HCT116 (cell line): ENCODE measurements at regions not wholly inside any gene's neighbourhood (a gene's known extent, or its start where the extent isn't known, plus 50 kb on each side); places are given as distances from the start of the nearest gene placed in this dataset.

Experiments
- ATAC-seq: fragments of 200-7000 bp; cut with Tn5 transposase; 2 replicates; pipeline ENCODE4 v1.9.1; 2020; ENCODE audit warnings: mild to moderate bottlenecking, moderate library complexity
- BruUV-seq: library from RNA; stranded (reverse); fragments of 400-500 nt; replicated peaks from 2 replicates; lab custom pipeline; 2021; lab: Mats Ljungman, UMichigan
- CTCF ChIA-PET: fragments of 300-600 bp; sonication (Branson Sonifier 250); formaldehyde crosslinking; loops from one replicate; lab custom pipeline; 2021; ENCODE audit warnings: antibody characterized with exemption; lab: Charles Lee
- POLR2A ChIA-PET: fragments of 300-600, 350-600 bp; sonication (Branson Sonifier 250); formaldehyde crosslinking; loops from one replicate; lab custom pipeline; 2021; ENCODE audit warnings: antibody characterized with exemption; lab: Charles Lee
- RAD21 ChIA-PET, 2 experiments: fragments of 300-600 bp; sonication (Branson Sonifier 250); formaldehyde crosslinking; loops; one replicate each; lab custom pipeline; 2023; ENCODE audit warnings: low total read pairs in 2 of 2; ENCODE audit not compliant: uncharacterized antibody in 2 of 2, unreplicated experiment in 2 of 2, low non-redundant PET in 1 of 2; lab: Charles Lee
- DNase-seq: peaks from one replicate; pipeline ENCODE4 v3.0.0-alpha.2; 2010; ENCODE audit warnings: low read depth, low spot score
- H2AFZ ChIP-seq: fragments of 200-600 bp; shearing (Covaris generic), sonication (generic); 2 replicates; pipeline ENCODE4 v1.6.1; 2017; ENCODE audit warnings: low read depth, mixed run types, mixed read lengths, antibody characterized with exemption, low read length; ENCODE audit not compliant: poor library complexity, severe bottlenecking
- H3K27ac ChIP-seq: 2 replicates; pipeline ENCODE4 v1.5.1; 2012; ENCODE audit warnings: low read depth, low read length
- H3K27me3 ChIP-seq: fragments of 200-600 bp; sonication (generic); 2 replicates; pipeline ENCODE4 v1.6.1; 2016; ENCODE audit warnings: mixed run types, low read length, mixed read lengths; ENCODE audit not compliant: insufficient read depth
- H3K36me3 ChIP-seq, 2 experiments: fragments of 200-500 bp in 1 of 2; fragments of 200-600 bp in 1 of 2; sonication (Bioruptor generic) in 1 of 2; sonication (generic) in 1 of 2; 2 replicates each; pipeline versions ENCODE4 v1.5.1 to v1.6.1; 2014 to 2016; ENCODE audit warnings: low read length in 2 of 2, inconsistent platforms in 1 of 2, mixed read lengths in 1 of 2, mixed run types in 1 of 2; ENCODE audit not compliant: insufficient read depth in 2 of 2, control insufficient read depth in 1 of 2
- H3K4me1 ChIP-seq, 2 experiments: fragments of 200-600 bp in 1 of 2; sonication (generic) in 1 of 2; 2 replicates each; pipeline versions ENCODE4 v1.5.1 to v1.6.1; 2012 to 2017; ENCODE audit warnings: low read length in 2 of 2, inconsistent platforms in 1 of 2, mild to moderate bottlenecking in 1 of 2, mixed read lengths in 1 of 2, mixed run types in 1 of 2, moderate library complexity in 1 of 2; ENCODE audit not compliant: insufficient read depth in 2 of 2, control insufficient read depth in 1 of 2
- H3K4me2 ChIP-seq: fragments of 200-600 bp; sonication (generic); 2 replicates; pipeline ENCODE4 v1.6.1; 2017; ENCODE audit warnings: mixed run types, low read length, mixed read lengths
- H3K4me3 ChIP-seq, 2 experiments: fragments of 200-600 bp in 1 of 2; sonication (generic) in 1 of 2; replicated peaks in 1 of 2; 2 replicates each; pipeline ENCODE4 v1.5.1; 2011 to 2016; ENCODE audit warnings: low read length in 2 of 2, control low read depth in 1 of 2, low read depth in 1 of 2, mild to moderate bottlenecking in 1 of 2, mixed read lengths in 1 of 2, mixed run types in 1 of 2
- H3K79me2 ChIP-seq: fragments of 200-600 bp; sonication (generic); 2 replicates; pipeline ENCODE4 v1.6.1; 2017; ENCODE audit warnings: mild to moderate bottlenecking, mixed run types, low read length, moderate library complexity, mixed read lengths; ENCODE audit not compliant: insufficient read depth
- H3K9ac ChIP-seq: fragments of 200-600 bp; sonication (generic); 2 replicates; pipeline ENCODE4 v1.6.1; 2016; ENCODE audit warnings: low read length, mixed read lengths
- H3K9me2 ChIP-seq: fragments of 200-600 bp; sonication (generic), shearing (Covaris generic); 2 replicates; pipeline ENCODE4 v1.6.1; 2017; ENCODE audit warnings: mixed run types, mild to moderate bottlenecking, moderate library complexity; ENCODE audit not compliant: insufficient read depth
- H3K9me3 ChIP-seq, 2 experiments: fragments of 200-500 bp in 1 of 2; fragments of 200-600 bp in 1 of 2; sonication (Bioruptor generic) in 1 of 2; sonication (generic) in 1 of 2; 2 replicates each; pipeline ENCODE4 v1.6.1; 2014 to 2017; ENCODE audit warnings: low read length in 2 of 2, mixed read lengths in 2 of 2, inconsistent platforms in 1 of 2, low read depth in 1 of 2, mild to moderate bottlenecking in 1 of 2, mixed run types in 1 of 2, moderate library complexity in 1 of 2; ENCODE audit not compliant: control insufficient read depth in 1 of 2, insufficient read depth in 1 of 2
- H4K20me1 ChIP-seq: fragments of 200-600 bp; sonication (generic), shearing (Covaris generic); 2 replicates; pipeline ENCODE4 v1.6.1; 2017; ENCODE audit warnings: mixed run types, mild to moderate bottlenecking, moderate library complexity; ENCODE audit not compliant: insufficient read depth
- CEBPB ChIP-seq: IDR thresholded peaks from 2 replicates; pipeline ENCODE4 v1.6.1; 2012; ENCODE audit warnings: low read depth
- EZH2 ChIP-seq: fragments of 200-600 bp; sonication (generic); IDR thresholded peaks from 2 replicates; pipeline ENCODE4 v1.6.1; 2017; ENCODE audit warnings: antibody characterized with exemption, mixed run types
- EZH2phosphoT487 ChIP-seq: fragments of 200-600 bp; IDR thresholded peaks from 2 replicates; pipeline ENCODE4 v1.6.1; 2018; ENCODE audit warnings: antibody characterized with exemption, borderline replicate concordance
- JUND ChIP-seq: IDR thresholded peaks from 2 replicates; pipeline ENCODE4 v1.6.1; 2012
- MAX ChIP-seq: IDR thresholded peaks from 2 replicates; pipeline ENCODE4 v1.6.1; 2012
- POLR2A ChIP-seq: IDR thresholded peaks from 2 replicates; pipeline ENCODE4 v1.7.0; 2011; ENCODE audit warnings: borderline replicate concordance; ENCODE audit not compliant: insufficient read depth, insufficient read length; ENCODE audit errors: extremely low read depth
- SIN3A ChIP-seq: IDR thresholded peaks from 2 replicates; pipeline ENCODE4 v1.6.1; 2012; ENCODE audit warnings: low read depth
- ZBTB33 ChIP-seq: IDR thresholded peaks from 2 replicates; pipeline ENCODE4 v1.6.1; 2011; ENCODE audit warnings: mild to moderate bottlenecking, low read length, moderate library complexity; ENCODE audit not compliant: insufficient replicate concordance; ENCODE audit errors: extremely low read depth
- ZNF274 ChIP-seq: fragments of 200-500 bp; sonication (Bioruptor generic); IDR thresholded peaks from 2 replicates; pipeline ENCODE4 v1.6.1; 2014; ENCODE audit warnings: mild to moderate bottlenecking, low read depth, low read length, inconsistent platforms
- intact Hi-C: fragments of 100-400 bp; cut with micrococcal nuclease; formaldehyde crosslinking; loops from 2 replicates; pipeline ENCODE4 v1.10.0; 2022

GRCh38 chr5:120103495-120103894 lies 360.6 kb upstream of the PRR16 start:
- Histone ChIP-seq H3K27ac (no peak overlapping the region), H2AFZ (no peak overlapping the region), H3K4me2 (no peak overlapping the region), H3K36me3 (no peaks in the 10 kb centered on the region), H3K4me3 (no peak overlapping the region), H3K79me2 (no peaks in the 10 kb centered on the region), H3K4me1 (no peaks in the 10 kb centered on the region), H4K20me1 (no peaks in the 10 kb centered on the region), H3K27me3 (no peaks in the 10 kb centered on the region), H3K9ac (no peak overlapping the region), H3K9me2 (no peaks in the 10 kb centered on the region), H3K9me3 (no peaks in the 10 kb centered on the region)
- intact Hi-C loops: no loop called here
- POLR2A ChIA-PET: no interaction called here
- CTCF ChIA-PET: no interaction called here
- RAD21 ChIA-PET: no interaction called here
- no TSS peak for BruUV-seq
- DNase-seq: no peak
- TF ChIP-seq ZNF274: no peak
- no peak for TF ChIP-seq POLR2A
- TF ChIP-seq EZH2: no peak
- no peak for TF ChIP-seq JUND
- no peak for TF ChIP-seq ZBTB33
- no peak for TF ChIP-seq CEBPB
- TF ChIP-seq EZH2phosphoT487: no peak
- TF ChIP-seq SIN3A: no peak
- no peak for TF ChIP-seq MAX
- ATAC-seq: no peak
